ENCODE measurements at regions not wholly inside any gene's neighbourhood (a gene's known extent, or its start where the extent isn't known, plus 50 kb on each side); places are given as distances from the start of the nearest gene placed in this dataset.

DNA sequence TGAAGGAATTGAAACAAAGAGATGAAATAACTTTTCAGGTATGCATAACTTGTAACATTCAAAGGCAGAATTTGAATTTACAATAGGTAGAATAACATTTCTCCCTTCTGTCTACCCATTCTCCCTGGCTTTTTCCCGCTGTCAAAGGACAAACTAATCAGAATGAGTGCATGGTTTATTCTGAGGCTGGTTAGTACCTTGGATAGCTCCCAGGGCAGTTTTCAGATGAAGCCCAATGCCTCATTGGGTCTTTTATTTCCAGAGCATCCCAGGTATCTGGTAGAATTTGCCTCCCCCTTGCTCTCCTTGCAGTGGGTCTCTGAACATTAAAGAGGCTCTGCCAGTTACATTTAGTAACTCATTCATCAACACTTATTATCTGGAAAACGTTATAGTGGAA, 665.5 kb downstream of the BCKDHB start:
- H3K9me3 ChIP-seq (replicated peaks in 1 of 11): no peaks in the 10 kb centered on the region
- no peak overlapping the region for H3K4me2 ChIP-seq
- no peak overlapping the region for H3K27ac ChIP-seq
- no peak overlapping the region for H3K9ac ChIP-seq
- no peak for TF ChIP-seq Cebpa-rat (IDR thresholded peaks at IDR 0.05)
- no peaks in the 10 kb centered on the region for H3K36me3 ChIP-seq
- no peak overlapping the region for H3K4me3 ChIP-seq
- no peaks in the 10 kb centered on the region for H3K4me1 ChIP-seq
- H3K27me3 ChIP-seq: no peaks in the 10 kb centered on the region
- no peaks in the 10 kb centered on the region for H4K20me1 ChIP-seq

DNA sequence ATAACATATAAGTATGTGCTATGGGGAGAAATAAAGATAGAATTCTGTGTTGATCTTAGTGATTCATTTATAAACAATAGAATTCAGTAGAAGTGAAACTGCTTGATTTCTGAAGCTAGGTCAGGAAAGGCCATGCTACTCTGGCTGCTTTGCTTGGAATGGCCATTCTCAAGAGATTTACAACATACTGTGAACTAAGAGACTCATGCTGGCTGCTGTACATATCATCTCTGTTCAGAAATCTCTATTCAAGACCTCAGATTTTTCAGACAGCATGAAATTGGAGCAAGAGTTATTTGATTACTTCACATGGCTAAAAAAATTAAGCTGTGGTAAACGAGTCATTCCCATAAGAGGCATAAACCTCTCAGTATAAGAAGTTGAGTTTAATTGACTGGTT, 662.6 kb downstream of the BCKDHB start:
- no peaks in the 10 kb centered on the region for H3K36me3 ChIP-seq
- no peaks in the 10 kb centered on the region for H3K9me3 ChIP-seq (replicated peaks in 1 of 11)
- H3K4me1 ChIP-seq: no peaks in the 10 kb centered on the region
- no peak overlapping the region for H3K27ac ChIP-seq
- H3K4me2 ChIP-seq: no peak overlapping the region
- H4K20me1 ChIP-seq: no peaks in the 10 kb centered on the region
- no peak overlapping the region for H3K9ac ChIP-seq
- TF ChIP-seq Cebpa-rat (IDR thresholded peaks at IDR 0.05): no peak
- no peak overlapping the region for H3K4me3 ChIP-seq
- H3K27me3 ChIP-seq: no peaks in the 10 kb centered on the region

DNA sequence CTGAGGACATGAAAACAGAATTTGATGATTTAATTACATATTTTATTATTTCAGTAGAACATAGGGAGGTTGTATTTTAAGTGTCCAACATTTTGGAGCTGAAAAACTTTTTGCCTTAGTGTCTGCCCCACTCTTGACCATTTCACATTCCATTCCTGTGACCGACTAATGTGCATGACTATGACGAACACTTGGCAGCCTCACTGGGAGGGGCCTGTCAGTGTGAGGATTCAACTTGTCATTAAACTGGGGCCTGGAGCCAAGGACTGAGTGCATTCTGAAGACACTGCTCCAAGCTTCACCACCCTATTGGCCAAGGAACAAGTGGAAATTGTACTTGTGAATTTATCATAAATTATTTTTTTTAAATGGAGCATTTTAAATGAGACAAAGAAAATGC, 661.3 kb downstream of the BCKDHB start:
- Histone ChIP-seq H3K27ac (no peak overlapping the region), H3K4me2 (no peak overlapping the region)

DNA sequence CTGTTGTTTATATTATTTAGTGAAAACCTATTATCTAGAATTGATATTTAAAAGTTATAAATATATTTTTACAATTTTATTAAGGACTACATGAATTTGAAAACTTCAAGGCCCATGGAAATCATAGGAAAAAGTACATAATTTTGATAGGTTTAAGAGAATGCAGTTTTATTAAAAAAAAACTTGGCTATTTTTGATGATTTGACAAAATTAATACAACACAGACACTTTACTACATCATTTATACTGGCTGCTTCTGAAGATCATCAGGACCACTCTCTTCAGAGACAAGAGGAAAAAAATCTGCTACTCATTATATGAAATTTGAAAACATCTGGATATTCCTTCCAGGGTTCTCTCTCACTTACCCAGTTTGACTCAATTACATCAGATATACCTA, 637.7 kb downstream of the BCKDHB start:
- Histone ChIP-seq H4K20me1 (no peaks in the 10 kb centered on the region), H3K36me3 (no peaks in the 10 kb centered on the region), H3K9ac (no peak overlapping the region), H3K4me1 (no peaks in the 10 kb centered on the region), H3K27ac (no peak overlapping the region), H3K4me3 (no peak overlapping the region), H3K27me3 (no peaks in the 10 kb centered on the region), H3K9me3 (replicated peaks in 1 of 11) (no peaks in the 10 kb centered on the region), H3K4me2 (no peak overlapping the region)
- no peak for TF ChIP-seq Cebpa-rat (IDR thresholded peaks at IDR 0.05)

More for the DNA sequence above, 661.3 kb downstream of the BCKDHB start:
- Histone ChIP-seq H3K4me3 (no peak overlapping the region), H3K4me1 (no peaks in the 10 kb centered on the region), H3K9ac (no peak overlapping the region), H3K36me3 (no peaks in the 10 kb centered on the region), H4K20me1 (no peaks in the 10 kb centered on the region), H3K27me3 (no peaks in the 10 kb centered on the region), H3K9me3 (replicated peaks in 1 of 11) (no peaks in the 10 kb centered on the region)
- no peak for TF ChIP-seq Cebpa-rat (IDR thresholded peaks at IDR 0.05)

DNA sequence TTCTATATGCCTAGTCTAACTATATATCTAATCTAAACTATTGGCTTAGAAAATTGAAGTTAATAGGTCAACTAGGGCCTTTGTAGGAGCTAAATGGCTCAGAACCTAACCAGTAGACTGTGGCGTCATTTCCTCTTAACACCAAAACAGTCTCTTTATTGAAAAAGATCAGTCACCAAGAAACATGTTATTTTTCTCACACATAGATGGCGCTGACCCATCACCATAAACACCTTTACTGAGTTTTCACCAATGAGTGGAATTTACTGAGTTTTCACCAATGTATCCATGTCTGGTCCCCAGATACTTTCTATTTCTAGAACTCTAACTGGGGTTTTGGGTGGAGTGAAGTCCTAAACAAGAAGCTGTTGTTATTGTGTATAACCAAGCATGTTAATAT, 636.0 kb downstream of the BCKDHB start:
- Histone ChIP-seq H3K27me3 (no peaks in the 10 kb centered on the region), H3K9me3 (replicated peaks in 1 of 11) (no peaks in the 10 kb centered on the region), H3K36me3 (no peaks in the 10 kb centered on the region), H3K9ac (no peak overlapping the region), H4K20me1 (no peaks in the 10 kb centered on the region), H3K4me3 (no peak overlapping the region), H3K4me2 (no peak overlapping the region), H3K4me1 (no peaks in the 10 kb centered on the region), H3K27ac (no peak overlapping the region)
- TF ChIP-seq Cebpa-rat (IDR thresholded peaks at IDR 0.05): no peak

DNA sequence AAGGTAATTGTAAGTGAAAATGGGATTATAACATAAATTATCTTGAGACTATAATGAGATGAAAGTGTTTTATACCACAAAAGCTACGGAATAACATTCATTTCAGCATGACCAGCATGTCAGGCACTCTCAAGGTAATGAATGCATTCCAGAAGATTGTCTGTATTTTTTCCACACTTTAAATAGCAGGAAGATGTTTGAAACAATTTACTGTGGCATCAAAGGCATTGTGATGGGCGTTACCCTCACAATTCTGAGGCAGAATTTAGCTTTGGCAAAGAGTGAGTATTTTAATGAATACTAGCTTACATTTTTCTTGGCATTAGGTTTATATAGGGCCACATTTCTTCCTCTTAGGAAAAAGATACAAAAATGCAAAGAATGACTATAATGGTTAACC, 627.2 kb downstream of the BCKDHB start:
- H3K4me1 ChIP-seq: no peaks in the 10 kb centered on the region
- H3K27ac ChIP-seq: no peak overlapping the region
- no peaks in the 10 kb centered on the region for H3K27me3 ChIP-seq
- H3K9ac ChIP-seq: no peak overlapping the region
- no peak overlapping the region for H3K4me3 ChIP-seq
- H3K4me2 ChIP-seq: no peak overlapping the region
- no peaks in the 10 kb centered on the region for H3K9me3 ChIP-seq (replicated peaks in 1 of 11)
- H3K36me3 ChIP-seq: no peaks in the 10 kb centered on the region
- H4K20me1 ChIP-seq: no peaks in the 10 kb centered on the region
- no peak for TF ChIP-seq Cebpa-rat (IDR thresholded peaks at IDR 0.05)

DNA sequence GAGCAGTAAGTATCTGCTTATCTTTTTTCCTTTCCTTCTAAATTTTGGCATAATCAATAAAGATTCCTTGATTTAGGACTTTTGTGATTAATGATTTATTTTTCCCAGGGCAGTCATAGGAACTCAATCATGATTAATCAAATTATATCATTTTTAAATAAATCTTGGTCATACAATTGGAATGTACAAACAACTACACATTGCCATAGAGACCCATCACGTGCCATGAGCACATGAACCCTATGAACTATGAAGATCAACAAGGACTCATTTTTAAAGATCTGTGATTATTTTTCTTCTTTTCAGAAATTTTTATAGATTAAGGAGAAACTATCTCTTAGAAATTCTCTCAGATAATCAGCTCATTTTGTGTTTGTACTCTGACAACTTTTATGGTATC, 622.4 kb downstream of the BCKDHB start:
- no peak overlapping the region for H3K4me3 ChIP-seq
- H3K27me3 ChIP-seq: no peaks in the 10 kb centered on the region
- H3K9me3 ChIP-seq (replicated peaks in 1 of 11): no peaks in the 10 kb centered on the region

DNA sequence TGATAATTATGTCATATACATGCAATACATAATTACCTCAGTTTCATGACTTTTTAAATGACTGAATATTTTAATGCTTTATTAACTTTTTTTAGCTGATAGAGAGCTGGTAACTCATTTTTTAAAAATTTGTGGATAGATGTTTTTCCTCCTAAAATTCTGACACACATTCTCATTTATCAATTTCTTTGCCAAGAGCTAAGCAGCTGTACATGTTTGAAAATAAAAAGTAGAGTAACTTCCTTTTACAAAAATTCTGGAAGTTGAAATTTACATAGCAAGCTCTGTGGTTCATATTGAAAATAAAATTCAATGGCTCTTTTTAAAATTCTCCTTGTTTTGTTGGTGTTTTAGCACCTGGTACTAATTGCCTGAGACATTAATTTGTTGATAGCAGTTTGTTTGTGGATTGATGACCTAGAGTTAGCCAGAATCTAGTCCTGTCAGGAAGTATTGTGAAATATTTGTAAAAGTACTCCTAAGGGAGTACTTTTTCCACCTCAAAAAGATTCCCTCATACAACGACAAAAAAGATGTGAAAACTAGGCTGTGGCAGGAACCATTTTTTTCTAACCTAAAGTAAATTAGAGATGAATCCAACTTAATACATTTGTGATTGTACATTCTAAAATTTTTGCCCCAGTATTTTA, 621.8 kb downstream of the BCKDHB start:
- H3K4me3 ChIP-seq: no peak overlapping the region
- TF ChIP-seq Cebpa-rat (IDR thresholded peaks at IDR 0.05): no peak
- H3K4me1 ChIP-seq: no peaks in the 10 kb centered on the region
- no peaks in the 10 kb centered on the region for H4K20me1 ChIP-seq
- no peaks in the 10 kb centered on the region for H3K27me3 ChIP-seq
- H3K9me3 ChIP-seq (replicated peaks in 1 of 11): no peaks in the 10 kb centered on the region
- no peak overlapping the region for H3K9ac ChIP-seq
- no peak overlapping the region for H3K4me2 ChIP-seq
- H3K27ac ChIP-seq: no peak overlapping the region
- no peaks in the 10 kb centered on the region for H3K36me3 ChIP-seq

More for the DNA sequence above, 622.4 kb downstream of the BCKDHB start:
- no peaks in the 10 kb centered on the region for H3K36me3 ChIP-seq
- no peaks in the 10 kb centered on the region for H3K4me1 ChIP-seq
- no peak overlapping the region for H3K4me2 ChIP-seq
- no peaks in the 10 kb centered on the region for H4K20me1 ChIP-seq
- no peak overlapping the region for H3K27ac ChIP-seq
- no peak for TF ChIP-seq Cebpa-rat (IDR thresholded peaks at IDR 0.05)
- H3K9ac ChIP-seq: no peak overlapping the region

DNA sequence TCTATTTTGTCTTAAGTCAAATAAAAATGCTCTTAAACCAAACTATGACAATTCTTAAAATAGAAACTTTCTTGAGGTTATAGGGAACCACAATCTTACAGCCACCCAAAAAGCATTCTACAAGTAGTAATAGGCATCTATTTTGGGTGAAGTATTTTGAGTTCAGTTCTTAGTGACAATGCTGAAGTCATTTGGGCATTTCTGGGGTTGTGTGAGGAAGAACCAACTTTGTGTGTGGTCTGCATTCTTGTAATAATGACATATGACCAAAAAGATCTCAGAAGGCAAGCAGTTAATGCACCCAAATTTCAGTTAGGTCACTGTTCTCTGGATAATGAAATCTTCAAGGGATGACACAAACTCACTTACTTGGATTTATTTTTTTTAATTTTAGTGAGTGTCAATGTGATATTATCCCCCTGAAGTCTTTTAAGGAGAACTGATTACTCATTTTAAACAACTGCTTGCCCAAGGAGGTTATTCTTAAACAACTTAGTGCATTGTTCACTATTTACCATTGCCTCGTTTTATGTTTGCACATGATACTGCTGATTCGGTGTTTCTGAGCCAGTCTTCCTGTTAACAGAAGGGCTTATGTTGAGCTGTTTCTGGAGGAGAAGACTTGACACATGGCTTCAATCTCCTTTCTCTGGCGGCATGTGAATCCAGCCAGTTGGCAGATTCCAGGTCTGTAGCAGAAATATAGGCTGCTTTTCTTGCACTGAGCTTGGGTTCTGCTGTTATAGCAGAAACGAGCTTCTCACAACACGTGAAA, 618.9 kb downstream of the BCKDHB start:
- Histone ChIP-seq H3K27ac (no peak overlapping the region), H4K20me1 (no peaks in the 10 kb centered on the region), H3K9ac (no peak overlapping the region), H3K4me1 (no peaks in the 10 kb centered on the region), H3K36me3 (no peaks in the 10 kb centered on the region), H3K4me2 (no peak overlapping the region), H3K4me3 (no peak overlapping the region), H3K9me3 (replicated peaks in 1 of 11) (peaks cover 0 to 1% (median 0%) of the 10 kb centered on the region in 11 experiments; a peak in 1 of 22 replicates), H3K27me3 (no peaks in the 10 kb centered on the region)
- no peak for TF ChIP-seq Cebpa-rat (IDR thresholded peaks at IDR 0.05)

DNA sequence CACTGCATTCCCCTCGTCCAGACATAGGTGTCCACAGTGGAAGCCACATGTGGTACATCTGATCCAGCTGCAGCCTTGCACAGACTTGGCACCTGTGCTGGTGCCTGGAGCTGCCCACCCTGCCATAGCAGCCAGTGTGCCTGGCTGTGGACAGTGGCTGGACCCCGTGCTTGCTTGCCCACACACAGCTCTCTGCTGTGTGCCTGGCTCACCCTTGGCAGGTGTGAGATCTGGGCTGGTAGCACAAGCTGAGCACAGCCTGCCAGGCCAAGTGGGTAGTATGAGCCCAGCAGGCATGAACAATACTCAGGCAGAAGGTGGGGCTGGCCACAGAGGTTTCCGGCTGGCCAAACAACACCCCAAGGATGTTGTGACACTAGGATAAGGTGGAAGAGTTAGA, 614.4 kb downstream of the BCKDHB start:
- H3K4me3 ChIP-seq: no peak overlapping the region
- no peak for TF ChIP-seq Cebpa-rat (IDR thresholded peaks at IDR 0.05)
- no peak overlapping the region for H3K4me2 ChIP-seq
- no peak overlapping the region for H3K27ac ChIP-seq
- H3K4me1 ChIP-seq: no peaks in the 10 kb centered on the region
- peaks cover 0 to 6% (median 0%) of the 10 kb centered on the region in 11 experiments; a peak in 1 of 22 replicates for H3K9me3 ChIP-seq (replicated peaks in 1 of 11)
- H4K20me1 ChIP-seq: no peaks in the 10 kb centered on the region
- H3K9ac ChIP-seq: no peak overlapping the region
- no peaks in the 10 kb centered on the region for H3K27me3 ChIP-seq
- no peaks in the 10 kb centered on the region for H3K36me3 ChIP-seq
